ENCODE measurements at regions not wholly inside any gene's neighbourhood (a gene's known extent, or its start where the extent isn't known, plus 50 kb on each side); places are given as distances from the start of the nearest gene placed in this dataset.
"Not testable (repeated sequence)": the region's sequence is repeated elsewhere in the genome, so short reads cannot be mapped to it uniquely, and the experiment has no call there.

DNA sequence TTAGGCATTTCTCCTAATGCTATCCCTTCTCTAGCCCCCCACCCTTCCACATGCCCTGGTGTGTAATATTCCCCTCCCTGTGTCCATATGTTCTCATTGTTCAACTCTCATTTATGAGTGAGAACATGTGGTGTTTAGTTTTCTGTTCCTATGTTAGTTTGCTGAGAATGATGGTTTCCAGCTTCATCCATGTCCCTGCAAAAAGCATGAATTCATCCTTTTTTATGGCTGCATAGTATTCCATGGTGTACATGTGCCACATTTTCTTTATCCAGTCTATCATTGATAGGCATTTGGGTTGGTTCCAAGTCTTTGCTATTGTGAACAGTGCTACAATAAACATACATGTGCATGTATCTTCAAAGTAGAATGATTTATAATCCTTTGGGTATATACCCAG lies 161.0 kb upstream of the ZNF644 start:
- H3K27me3 Mint-ChIP-seq; H3K27ac ChIP-seq (ENCODE audit: insufficient read depth, low read length, poor library complexity, severe bottlenecking); DNase-seq; H3K4me3 ChIP-seq (ENCODE audit: low read depth, low read length); ATAC-seq (ENCODE audit: low read depth in 2 of 2); H3K27me3 ChIP-seq (ENCODE audit: control insufficient read depth, insufficient read depth, low read length); H3K4me1 ChIP-seq (ENCODE audit: control insufficient read depth, insufficient read depth, low read length, poor library complexity, severe bottlenecking); H3K36me3 ChIP-seq (ENCODE audit: control insufficient read depth, insufficient read depth, low read length); H3K4me3 Mint-ChIP-seq; H3K4me1 Mint-ChIP-seq; H3K27ac Mint-ChIP-seq; H3K9me3 ChIP-seq (ENCODE audit: control insufficient read depth in 2 of 2, low read length in 2 of 2); H3K36me3 Mint-ChIP-seq: not testable (repeated sequence)
- H3K9me3 Mint-ChIP-seq, result peaks cover 0 to 19% (median 2%) of the 10 kb centered on the region in 7 donors

DNA sequence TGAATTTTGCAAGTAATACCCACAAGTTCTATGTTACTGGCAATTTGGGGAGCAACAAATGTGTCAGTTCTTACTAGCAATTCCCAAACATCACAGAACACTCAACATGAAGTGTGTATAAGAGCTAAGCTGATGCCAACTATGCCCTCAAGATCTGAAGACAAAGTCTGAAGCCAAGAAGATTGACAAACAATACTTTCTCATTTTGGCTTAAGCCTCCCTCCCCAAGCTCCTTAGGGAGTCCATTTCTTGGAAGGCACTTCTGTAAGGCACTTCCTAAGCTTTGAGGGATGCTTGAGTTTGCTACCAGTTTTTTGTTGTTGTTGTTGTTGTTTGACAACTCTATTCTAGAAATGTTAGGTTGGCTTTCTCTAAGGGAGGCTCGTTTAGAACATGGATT lies 154.4 kb upstream of the ZNF644 start:
- Histone ChIP-seq H3K27ac (ENCODE audit: insufficient read depth, low read length, poor library complexity, severe bottlenecking) (no peak overlapping the region), H3K27me3 (ENCODE audit: control insufficient read depth, insufficient read depth, low read length) (peaks cover 2% of the 10 kb centered on the region), H3K36me3 (ENCODE audit: control insufficient read depth, insufficient read depth, low read length) (no peaks in the 10 kb centered on the region), H3K4me1 (ENCODE audit: control insufficient read depth, insufficient read depth, low read length, poor library complexity, severe bottlenecking) (no peaks in the 10 kb centered on the region), H3K4me3 (ENCODE audit: low read depth, low read length) (no peak overlapping the region), H3K9me3 (ENCODE audit: control insufficient read depth in 2 of 2, low read length in 2 of 2) (no peaks in the 10 kb centered on the region)
- H3K4me3 Mint-ChIP-seq, result no peak overlapping the region
- DNase-seq, result no peak
- no peaks in the 10 kb centered on the region for H3K4me1 Mint-ChIP-seq
- H3K27me3 Mint-ChIP-seq, result peaks cover 18% of the 10 kb centered on the region
- ATAC-seq (ENCODE audit: low read depth in 2 of 2), result no peak
- peaks cover 0 to 2% (median 0%) of the 10 kb centered on the region in 7 donors for H3K9me3 Mint-ChIP-seq
- H3K36me3 Mint-ChIP-seq, result no peaks in the 10 kb centered on the region
- no peak overlapping the region for H3K27ac Mint-ChIP-seq

GRCh38 chr1:91174734-91175133 lies 152.9 kb upstream of the ZNF644 start:
- H3K27ac Mint-ChIP-seq, result no peak overlapping the region
- H3K9me3 Mint-ChIP-seq, result no peaks in the 10 kb centered on the region
- Histone ChIP-seq H3K4me3 (ENCODE audit: low read depth, low read length) (no peak overlapping the region), H3K27ac (ENCODE audit: insufficient read depth, low read length, poor library complexity, severe bottlenecking) (no peak overlapping the region), H3K4me1 (ENCODE audit: control insufficient read depth, insufficient read depth, low read length, poor library complexity, severe bottlenecking) (no peaks in the 10 kb centered on the region), H3K9me3 (ENCODE audit: control insufficient read depth in 2 of 2, low read length in 2 of 2) (no peaks in the 10 kb centered on the region), H3K27me3 (ENCODE audit: control insufficient read depth, insufficient read depth, low read length) (peaks cover 2% of the 10 kb centered on the region), H3K36me3 (ENCODE audit: control insufficient read depth, insufficient read depth, low read length) (no peaks in the 10 kb centered on the region)
- peaks cover 18% of the 10 kb centered on the region for H3K27me3 Mint-ChIP-seq
- H3K4me3 Mint-ChIP-seq, result no peak overlapping the region
- DNase-seq (no peak), ATAC-seq (ENCODE audit: low read depth in 2 of 2) (no peak)
- no peaks in the 10 kb centered on the region for H3K4me1 Mint-ChIP-seq
- H3K36me3 Mint-ChIP-seq, result no peaks in the 10 kb centered on the region

DNA sequence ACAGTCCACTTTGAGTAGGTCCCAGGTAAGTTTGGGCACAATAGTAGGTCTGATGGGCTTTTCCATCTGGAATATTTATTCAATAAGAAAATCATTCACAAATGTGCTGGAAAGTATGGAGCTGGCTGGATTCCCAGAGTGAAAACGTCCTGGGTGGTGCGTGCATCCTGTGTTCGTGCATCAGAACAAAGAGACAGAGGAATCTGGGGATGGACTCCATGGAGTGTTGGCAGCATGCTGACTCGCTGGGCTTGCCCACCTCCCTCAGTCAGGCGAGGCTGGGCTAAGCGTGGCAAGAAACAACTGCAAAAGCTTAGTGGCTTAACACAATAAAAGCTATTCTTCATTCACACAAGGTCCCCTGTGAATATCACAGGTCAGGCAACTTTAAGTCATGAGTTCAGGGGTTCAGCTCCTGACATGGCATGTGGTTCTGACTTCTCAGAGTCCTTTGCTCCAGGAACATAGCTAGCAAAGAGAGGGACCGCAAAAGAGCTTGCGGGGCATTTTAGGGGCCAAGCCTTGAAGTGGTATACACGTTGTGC lies 151.6 kb upstream of the ZNF644 start:
- no peak for DNase-seq
- no peaks in the 10 kb centered on the region for H3K36me3 Mint-ChIP-seq
- no peak overlapping the region for H3K27ac Mint-ChIP-seq
- no peaks in the 10 kb centered on the region for H3K9me3 Mint-ChIP-seq
- Histone ChIP-seq H3K4me1 (ENCODE audit: control insufficient read depth, insufficient read depth, low read length, poor library complexity, severe bottlenecking) (no peaks in the 10 kb centered on the region), H3K4me3 (ENCODE audit: low read depth, low read length) (no peak overlapping the region), H3K27me3 (ENCODE audit: control insufficient read depth, insufficient read depth, low read length) (peaks cover 2% of the 10 kb centered on the region), H3K36me3 (ENCODE audit: control insufficient read depth, insufficient read depth, low read length) (no peaks in the 10 kb centered on the region), H3K9me3 (ENCODE audit: control insufficient read depth in 2 of 2, low read length in 2 of 2) (no peaks in the 10 kb centered on the region), H3K27ac (ENCODE audit: insufficient read depth, low read length, poor library complexity, severe bottlenecking) (no peak overlapping the region)
- H3K4me3 Mint-ChIP-seq, result no peak overlapping the region
- peaks cover 18% of the 10 kb centered on the region for H3K27me3 Mint-ChIP-seq
- no peaks in the 10 kb centered on the region for H3K4me1 Mint-ChIP-seq
- ATAC-seq (ENCODE audit: low read depth in 2 of 2), result no peak

- no peaks in the 10 kb centered on the region for H3K4me1 ChIP-seq (ENCODE audit: control insufficient read depth, insufficient read depth, low read length, poor library complexity, severe bottlenecking)
- H3K36me3 Mint-ChIP-seq, result no peaks in the 10 kb centered on the region
- no peak for ATAC-seq (ENCODE audit: low read depth in 2 of 2)
- no peak overlapping the region for H3K27ac Mint-ChIP-seq
- DNase-seq, result no peak
- no peaks in the 10 kb centered on the region for H3K36me3 ChIP-seq (ENCODE audit: control insufficient read depth, insufficient read depth, low read length)
- no peak overlapping the region for H3K4me3 ChIP-seq (ENCODE audit: low read depth, low read length)
- H3K9me3 Mint-ChIP-seq, result no peaks in the 10 kb centered on the region
- H3K4me1 Mint-ChIP-seq, result no peaks in the 10 kb centered on the region
- H3K27ac ChIP-seq (ENCODE audit: insufficient read depth, low read length, poor library complexity, severe bottlenecking), result no peak overlapping the region
- no peak overlapping the region for H3K4me3 Mint-ChIP-seq
- H3K9me3 ChIP-seq (ENCODE audit: control insufficient read depth in 2 of 2, low read length in 2 of 2), result no peaks in the 10 kb centered on the region
- H3K27me3 Mint-ChIP-seq, result peaks cover 18% of the 10 kb centered on the region
- peaks cover 2% of the 10 kb centered on the region for H3K27me3 ChIP-seq (ENCODE audit: control insufficient read depth, insufficient read depth, low read length)
These were observed 150.7 kb upstream of the ZNF644 start for GRCh38 chr1:91172541-91172940.

- Mint-ChIP-seq H3K27me3 (peaks cover 18% of the 10 kb centered on the region), H3K4me1 (no peaks in the 10 kb centered on the region), H3K9me3 (no peaks in the 10 kb centered on the region), H3K27ac (no peak overlapping the region), H3K36me3 (no peaks in the 10 kb centered on the region), H3K4me3 (no peak overlapping the region)
- H3K36me3 ChIP-seq (ENCODE audit: control insufficient read depth, insufficient read depth, low read length), result no peaks in the 10 kb centered on the region
- H3K9me3 ChIP-seq (ENCODE audit: control insufficient read depth in 2 of 2, low read length in 2 of 2), result no peaks in the 10 kb centered on the region
- H3K4me3 ChIP-seq (ENCODE audit: low read depth, low read length), result no peak overlapping the region
- peaks cover 2% of the 10 kb centered on the region for H3K27me3 ChIP-seq (ENCODE audit: control insufficient read depth, insufficient read depth, low read length)
- ATAC-seq (ENCODE audit: low read depth in 2 of 2) (no peak), DNase-seq (no peak)
- H3K27ac ChIP-seq (ENCODE audit: insufficient read depth, low read length, poor library complexity, severe bottlenecking), result no peak overlapping the region
- no peaks in the 10 kb centered on the region for H3K4me1 ChIP-seq (ENCODE audit: control insufficient read depth, insufficient read depth, low read length, poor library complexity, severe bottlenecking)
These were observed 150.1 kb upstream of the ZNF644 start for GRCh38 chr1:91171898-91172297.

- Histone ChIP-seq H3K27me3 (ENCODE audit: control insufficient read depth, insufficient read depth, low read length) (no peaks in the 10 kb centered on the region), H3K36me3 (ENCODE audit: control insufficient read depth, insufficient read depth, low read length) (no peaks in the 10 kb centered on the region), H3K4me1 (ENCODE audit: control insufficient read depth, insufficient read depth, low read length, poor library complexity, severe bottlenecking) (no peaks in the 10 kb centered on the region), H3K27ac (ENCODE audit: insufficient read depth, low read length, poor library complexity, severe bottlenecking) (no peak overlapping the region), H3K4me3 (ENCODE audit: low read depth, low read length) (no peak overlapping the region), H3K9me3 (ENCODE audit: control insufficient read depth in 2 of 2, low read length in 2 of 2) (no peaks in the 10 kb centered on the region)
- H3K4me1 Mint-ChIP-seq, result no peaks in the 10 kb centered on the region
- H3K27ac Mint-ChIP-seq, result no peak overlapping the region
- DNase-seq (no peak), ATAC-seq (ENCODE audit: low read depth in 2 of 2) (no peak)
- no peaks in the 10 kb centered on the region for H3K36me3 Mint-ChIP-seq
- H3K27me3 Mint-ChIP-seq, result peaks cover 15% of the 10 kb centered on the region
- H3K9me3 Mint-ChIP-seq, result no peaks in the 10 kb centered on the region
- H3K4me3 Mint-ChIP-seq, result no peak overlapping the region
These were observed 148.7 kb upstream of the ZNF644 start for GRCh38 chr1:91170571-91170970.

GRCh38 chr1:91166106-91166712 lies 144.4 kb upstream of the ZNF644 start:
- DNase-seq (peak in 2 of 3 donors; percentile 18 to 37), ATAC-seq (ENCODE audit: low read depth in 2 of 2) (no peak)
- H3K27ac Mint-ChIP-seq, result no peak overlapping the region
- H3K27me3 Mint-ChIP-seq, result no peaks in the 10 kb centered on the region
- H3K4me3 Mint-ChIP-seq, result no peak overlapping the region
- Histone ChIP-seq H3K27ac (ENCODE audit: insufficient read depth, low read length, poor library complexity, severe bottlenecking) (no peak overlapping the region), H3K9me3 (ENCODE audit: control insufficient read depth in 2 of 2, low read length in 2 of 2) (no peaks in the 10 kb centered on the region), H3K4me3 (ENCODE audit: low read depth, low read length) (no peak overlapping the region), H3K4me1 (ENCODE audit: control insufficient read depth, insufficient read depth, low read length, poor library complexity, severe bottlenecking) (no peaks in the 10 kb centered on the region), H3K36me3 (ENCODE audit: control insufficient read depth, insufficient read depth, low read length) (no peaks in the 10 kb centered on the region), H3K27me3 (ENCODE audit: control insufficient read depth, insufficient read depth, low read length) (no peaks in the 10 kb centered on the region)
- H3K4me1 Mint-ChIP-seq, result no peaks in the 10 kb centered on the region
- H3K36me3 Mint-ChIP-seq, result no peaks in the 10 kb centered on the region
- H3K9me3 Mint-ChIP-seq, result no peaks in the 10 kb centered on the region
